GM12878 (cell line): ENCODE measurements at regions not wholly inside any gene's neighbourhood (a gene's known extent, or its start where the extent isn't known, plus 50 kb on each side); places are given as distances from the start of the nearest gene placed in this dataset.

Source experiments
- ATAC-seq: fragments of 200-7000 bp; cut with Tn5 transposase; 3 replicates; pipeline ENCODE4 v1.9.1; 2020; ENCODE audit warnings: mild to moderate bottlenecking, moderate library complexity
- BruUV-seq: library from RNA; stranded (reverse); fragments of 400-500 nt; replicated peaks from 2 replicates; lab custom pipeline; 2021; lab: Mats Ljungman, UMichigan
- CTCF ChIA-PET: fragments of 300-600 bp; sonication (Branson Sonifier 250); formaldehyde crosslinking; extraction: SDS; loops from one replicate; lab custom pipeline; 2021; ENCODE audit warnings: inconsistent platforms; lab: Yijun Ruan, JAX
- POLR2A ChIA-PET: fragments of 350-600 bp; formaldehyde crosslinking; extraction: SDS; loops from one replicate; lab custom pipeline; 2021; ENCODE audit warnings: inconsistent platforms; lab: Charles Lee
- RAD21 ChIA-PET: fragments of 300-600 bp; sonication (Branson Sonifier 250); formaldehyde crosslinking; loops from one replicate; lab custom pipeline; 2023; ENCODE audit warnings: antibody characterized with exemption; ENCODE audit not compliant: unreplicated experiment; lab: Charles Lee
- SMC1A ChIA-PET: fragments of 300-600 bp; sonication (Branson Sonifier 250); formaldehyde crosslinking; loops from one replicate; lab custom pipeline; 2023; ENCODE audit not compliant: unreplicated experiment, uncharacterized antibody; lab: Charles Lee
- DNase-seq: peaks from one replicate; pipeline ENCODE4 v3.0.0-alpha.2; 2011; ENCODE audit warnings: low read depth, low spot score
- FAIRE-seq: peaks from 3 replicates; lab custom pipeline; 2011; peaks lifted over from hg19 to GRCh38; lab: Jason Lieb, UNC
- H2AFZ ChIP-seq: 2 replicates; pipeline ENCODE4 v1.6.0; 2011; ENCODE audit warnings: low read depth, low read length, control low read depth; ENCODE audit not compliant: control insufficient read depth
- H3K27ac ChIP-seq: 2 replicates; pipeline ENCODE4 v1.5.1; 2011; ENCODE audit warnings: control low read depth; ENCODE audit not compliant: control insufficient read depth, insufficient read depth
- H3K27me3 ChIP-seq, 2 experiments: replicated peaks in 1 of 2; 2 replicates each; pipeline versions ENCODE4 v1.6.0 to v1.6.1; 2011; ENCODE audit warnings: low read length in 1 of 2; ENCODE audit not compliant: control insufficient read depth in 2 of 2, insufficient read depth in 2 of 2
- H3K36me3 ChIP-seq, 2 experiments: 2 replicates each; pipeline ENCODE4 v1.5.1; 2011; ENCODE audit warnings: low read length in 1 of 2; ENCODE audit not compliant: control insufficient read depth in 2 of 2, insufficient read depth in 2 of 2
- H3K4me1 ChIP-seq: 2 replicates; pipeline ENCODE4 v1.6.1; 2011; ENCODE audit warnings: mild to moderate bottlenecking, low read length, moderate library complexity, mixed read lengths; ENCODE audit not compliant: control insufficient read depth, insufficient read depth
- H3K4me2 ChIP-seq: 2 replicates; pipeline ENCODE4 v1.6.0; 2011; ENCODE audit warnings: control low read depth; ENCODE audit not compliant: control insufficient read depth, insufficient read depth
- H3K4me3 ChIP-seq: fragments of 200-600 bp; sonication (generic); 2 replicates; pipeline ENCODE4 v1.5.1; 2016
- H3K79me2 ChIP-seq: 2 replicates; pipeline ENCODE4 v1.6.0; 2011; ENCODE audit warnings: low read length; ENCODE audit not compliant: control insufficient read depth, insufficient read depth
- H3K9ac ChIP-seq: 2 replicates; pipeline ENCODE4 v1.8.0; 2011; ENCODE audit warnings: low read length, control low read depth, mixed read lengths; ENCODE audit not compliant: control insufficient read depth, insufficient read depth
- H3K9me3 ChIP-seq: replicated peaks from 3 replicates; pipeline ENCODE4 v1.5.1; 2011; ENCODE audit warnings: mild to moderate bottlenecking, low read length; ENCODE audit not compliant: control insufficient read depth, insufficient read depth
- H4K20me1 ChIP-seq: 2 replicates; pipeline ENCODE4 v1.6.0; 2011; ENCODE audit not compliant: control insufficient read depth, insufficient read depth
- BHLHE40 ChIP-seq, 2 experiments: fragments of 450-650 bp in 1 of 2; IDR thresholded peaks; 2 replicates each; pipeline ENCODE4 v1.6.1; 2011 to 2017; ENCODE audit warnings: low read depth in 2 of 2, borderline replicate concordance in 1 of 2, improper control_type of control experiment in 1 of 2, low read length in 1 of 2, mild to moderate bottlenecking in 1 of 2
- CREM ChIP-seq: IDR thresholded peaks from 2 replicates; pipeline ENCODE4 v1.6.1; 2014; ENCODE audit warnings: antibody characterized with exemption, low read depth
- FOXM1 ChIP-seq: IDR thresholded peaks from 2 replicates; pipeline ENCODE4 v1.6.1; 2012; ENCODE audit warnings: low read depth, mild to moderate bottlenecking, inconsistent platforms, low read length, moderate library complexity
- GATAD2B ChIP-seq: fragments of 450-650 bp; conservative IDR thresholded peaks from 2 replicates; pipeline ENCODE4 v1.6.1; 2017; ENCODE audit warnings: low read depth, mild to moderate bottlenecking, moderate library complexity
- MEF2A ChIP-seq: IDR thresholded peaks from 2 replicates; pipeline ENCODE4 v1.6.1; 2011; ENCODE audit warnings: low read depth, mild to moderate bottlenecking, low read length, moderate library complexity; ENCODE audit not compliant: insufficient read depth
- MXI1 ChIP-seq: fragments of 150-350 bp; IDR thresholded peaks from 2 replicates; pipeline ENCODE4 v1.6.1; 2011; ENCODE audit warnings: low read depth, mild to moderate bottlenecking, inconsistent platforms, low read length, improper control_type of control experiment
- MYC ChIP-seq: IDR thresholded peaks from 2 replicates; pipeline ENCODE4 v1.6.1; 2011; ENCODE audit warnings: mild to moderate bottlenecking, low read length, moderate library complexity, inconsistent platforms; ENCODE audit not compliant: insufficient read depth, insufficient replicate concordance, insufficient read length, severe bottlenecking
- NR2C1 ChIP-seq: fragments of 450-650 bp; IDR thresholded peaks from 2 replicates; pipeline ENCODE4 v1.6.1; 2017; ENCODE audit warnings: antibody characterized with exemption, mild to moderate bottlenecking, moderate library complexity
- PML ChIP-seq: IDR thresholded peaks from 2 replicates; pipeline ENCODE4 v1.6.1; 2012; ENCODE audit warnings: low read length, inconsistent platforms
- TBL1XR1 ChIP-seq: IDR thresholded peaks from 2 replicates; pipeline ENCODE4 v1.6.1; 2012; ENCODE audit warnings: low read depth, low read length, improper control_type of control experiment
- WGBS: methylation state at CpG from one replicate; pipeline ENCODE4 v1.1.6; 2016; ENCODE audit warnings: low lambda C conversion rate; ENCODE audit not compliant: insufficient replicate concordance, insufficient coverage; ENCODE audit errors: missing lambda C conversion rate; 5-methylcytosine and 5-hydroxymethylcytosine counted together
- in situ Hi-C: fragments of 300-500 bp; cut with MboI; formaldehyde crosslinking; loops from 9 replicates; pipeline ENCODE4 v1.14.3; 2018; ENCODE audit warnings: mixed read lengths
- intact Hi-C: fragments of 100-400 bp; cut with micrococcal nuclease; formaldehyde crosslinking; loops from one replicate; pipeline ENCODE4 v1.14.2; 2022; ENCODE audit not compliant: unreplicated experiment
- TF ChIP-seq, protein P1 (sequence below): fragments of 450-650 bp; IDR thresholded peaks from 2 replicates; pipeline ENCODE4 v1.6.1; 2016; ENCODE audit warnings: mild to moderate bottlenecking, moderate library complexity, borderline replicate concordance

DNA sequence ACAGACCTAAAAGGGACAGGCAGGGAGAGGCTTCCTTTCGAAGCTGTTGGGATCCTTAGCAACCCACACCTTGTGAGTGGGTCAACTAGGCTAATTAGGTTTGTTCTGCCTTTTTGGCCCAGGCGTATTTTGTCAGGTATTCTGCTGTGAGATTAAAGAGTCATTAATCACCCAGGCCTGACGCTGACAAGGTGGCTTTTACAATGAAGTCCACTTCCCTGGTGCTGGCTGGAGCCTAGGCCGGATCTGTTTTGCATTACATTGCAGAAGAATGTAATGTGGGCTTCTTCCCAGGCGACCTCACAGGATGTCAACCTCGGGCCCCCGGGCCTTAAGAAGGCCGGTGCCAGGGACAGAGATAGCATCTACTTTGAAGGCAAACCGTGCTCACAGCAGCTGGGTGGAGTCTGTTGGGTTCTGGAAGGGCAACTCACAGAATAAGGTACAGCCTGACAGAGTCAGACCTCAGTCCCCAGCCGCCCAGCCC is 76.9 kb downstream of the HES1 start (continued):
- TF ChIP-seq, protein P1, sequence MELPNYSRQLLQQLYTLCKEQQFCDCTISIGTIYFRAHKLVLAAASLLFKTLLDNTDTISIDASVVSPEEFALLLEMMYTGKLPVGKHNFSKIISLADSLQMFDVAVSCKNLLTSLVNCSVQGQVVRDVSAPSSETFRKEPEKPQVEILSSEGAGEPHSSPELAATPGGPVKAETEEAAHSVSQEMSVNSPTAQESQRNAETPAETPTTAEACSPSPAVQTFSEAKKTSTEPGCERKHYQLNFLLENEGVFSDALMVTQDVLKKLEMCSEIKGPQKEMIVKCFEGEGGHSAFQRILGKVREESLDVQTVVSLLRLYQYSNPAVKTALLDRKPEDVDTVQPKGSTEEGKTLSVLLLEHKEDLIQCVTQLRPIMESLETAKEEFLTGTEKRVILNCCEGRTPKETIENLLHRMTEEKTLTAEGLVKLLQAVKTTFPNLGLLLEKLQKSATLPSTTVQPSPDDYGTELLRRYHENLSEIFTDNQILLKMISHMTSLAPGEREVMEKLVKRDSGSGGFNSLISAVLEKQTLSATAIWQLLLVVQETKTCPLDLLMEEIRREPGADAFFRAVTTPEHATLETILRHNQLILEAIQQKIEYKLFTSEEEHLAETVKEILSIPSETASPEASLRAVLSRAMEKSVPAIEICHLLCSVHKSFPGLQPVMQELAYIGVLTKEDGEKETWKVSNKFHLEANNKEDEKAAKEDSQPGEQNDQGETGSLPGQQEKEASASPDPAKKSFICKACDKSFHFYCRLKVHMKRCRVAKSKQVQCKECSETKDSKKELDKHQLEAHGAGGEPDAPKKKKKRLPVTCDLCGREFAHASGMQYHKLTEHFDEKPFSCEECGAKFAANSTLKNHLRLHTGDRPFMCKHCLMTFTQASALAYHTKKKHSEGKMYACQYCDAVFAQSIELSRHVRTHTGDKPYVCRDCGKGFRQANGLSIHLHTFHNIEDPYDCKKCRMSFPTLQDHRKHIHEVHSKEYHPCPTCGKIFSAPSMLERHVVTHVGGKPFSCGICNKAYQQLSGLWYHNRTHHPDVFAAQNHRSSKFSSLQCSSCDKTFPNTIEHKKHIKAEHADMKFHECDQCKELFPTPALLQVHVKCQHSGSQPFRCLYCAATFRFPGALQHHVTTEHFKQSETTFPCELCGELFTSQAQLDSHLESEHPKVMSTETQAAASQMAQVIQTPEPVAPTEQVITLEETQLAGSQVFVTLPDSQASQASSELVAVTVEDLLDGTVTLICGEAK: no peak
- TF ChIP-seq CREM: no peak
- TF ChIP-seq GATAD2B: no peak

DNA sequence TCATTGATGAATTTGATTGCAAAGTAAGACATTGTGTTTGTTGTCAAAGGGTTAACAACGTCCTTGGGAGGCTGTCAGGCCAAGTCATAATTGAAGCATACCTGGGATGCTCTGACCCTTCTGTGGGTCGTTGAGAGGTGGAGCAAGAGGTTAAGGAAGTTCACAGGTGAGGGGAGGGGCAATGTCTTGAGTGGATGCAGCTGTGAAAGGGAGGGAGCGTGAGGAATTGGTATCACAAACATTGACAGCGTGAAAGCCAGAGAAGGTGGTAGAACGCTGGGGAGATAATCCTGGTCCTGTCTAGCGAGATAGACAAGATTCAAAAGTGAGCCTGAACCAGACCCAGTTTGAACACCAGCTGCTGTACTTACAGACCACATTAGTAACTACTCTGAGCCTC is 79.4 kb downstream of the HES1 start:
- CTCF ChIA-PET: no interaction called here
- TF ChIP-seq TBL1XR1 (no peak), MYC (no peak), MXI1 (no peak), BHLHE40 (IDR thresholded peaks at IDR 0.05; ENCODE audit: borderline replicate concordance in 1 of 2, low read depth in 2 of 2, low read length in 1 of 2) (no peak), FOXM1 (no peak), NR2C1 (no peak), MEF2A (no peak), PML (no peak)
- H2AFZ ChIP-seq: no peak overlapping the region

More for the DNA sequence above, 79.4 kb downstream of the HES1 start:
- Histone ChIP-seq H3K4me2 (no peak overlapping the region), H3K9me3 (no peaks in the 10 kb centered on the region), H3K9ac (no peak overlapping the region), H3K79me2 (no peaks in the 10 kb centered on the region), H3K36me3 (no peaks in the 10 kb centered on the region), H3K4me3 (no peak overlapping the region), H3K27ac (no peak overlapping the region), H3K27me3 (peaks cover 3 to 4% of the 10 kb centered on the region in 2 experiments; a peak in 3 of 4 replicates), H4K20me1 (no peaks in the 10 kb centered on the region), H3K4me1 (no peaks in the 10 kb centered on the region)
- ChIA-PET POLR2A (no interaction called here), SMC1A (no interaction called here), RAD21 (no interaction called here)
- in situ Hi-C loops: no loop called here
- no peak for ATAC-seq
- FAIRE-seq: no peak
- no peak for DNase-seq
- intact Hi-C loops: no loop called here
- no TSS peak for BruUV-seq
- 59% methylated on average over 6 of the region's 6 CpGs for WGBS
